ENCODE measurements at regions not wholly inside any gene's neighbourhood (a gene's known extent, or its start where the extent isn't known, plus 50 kb on each side); places are given as distances from the start of the nearest gene placed in this dataset.
"Not testable (repeated sequence)": the region's sequence is repeated elsewhere in the genome, so short reads cannot be mapped to it uniquely, and the experiment has no call there.

- DNase-seq: not testable (repeated sequence)
Observed at GRCh38 chr7:6939126-6939525, 113.1 kb upstream of the CCZ1B start.

GRCh38 chr7:6939896-6940295 lies 113.8 kb upstream of the CCZ1B start:
- not testable (repeated sequence) for DNase-seq

- not testable (repeated sequence) for DNase-seq
Observed at GRCh38 chr7:6946873-6947272, 120.8 kb upstream of the CCZ1B start.

- not testable (repeated sequence) for DNase-seq
Observed at GRCh38 chr7:6950231-6950630, 124.2 kb upstream of the CCZ1B start.

DNA sequence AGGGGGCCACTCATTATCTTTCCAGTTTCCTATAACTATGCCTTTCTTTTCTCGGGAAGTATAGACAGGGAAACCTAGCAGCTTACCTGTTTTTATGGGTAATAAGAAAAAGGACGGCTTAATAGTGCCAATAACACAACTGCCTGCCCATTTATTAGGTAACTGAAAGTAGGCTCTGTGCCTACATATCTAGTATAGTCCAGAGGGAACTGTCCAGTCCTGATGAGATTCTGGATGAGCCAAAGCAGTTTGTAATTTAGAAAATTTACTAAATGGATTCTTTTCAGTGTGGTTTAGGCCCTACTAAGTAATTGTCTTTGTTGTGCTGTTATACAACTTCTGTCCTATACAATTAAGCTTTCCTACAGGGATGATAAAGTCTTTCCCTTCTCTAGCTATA lies 125.5 kb upstream of the CCZ1B start:
- not testable (repeated sequence) for DNase-seq

- not testable (repeated sequence) for DNase-seq
Observed at GRCh38 chr7:6953138-6953797, 127.2 kb upstream of the CCZ1B start.

DNA sequence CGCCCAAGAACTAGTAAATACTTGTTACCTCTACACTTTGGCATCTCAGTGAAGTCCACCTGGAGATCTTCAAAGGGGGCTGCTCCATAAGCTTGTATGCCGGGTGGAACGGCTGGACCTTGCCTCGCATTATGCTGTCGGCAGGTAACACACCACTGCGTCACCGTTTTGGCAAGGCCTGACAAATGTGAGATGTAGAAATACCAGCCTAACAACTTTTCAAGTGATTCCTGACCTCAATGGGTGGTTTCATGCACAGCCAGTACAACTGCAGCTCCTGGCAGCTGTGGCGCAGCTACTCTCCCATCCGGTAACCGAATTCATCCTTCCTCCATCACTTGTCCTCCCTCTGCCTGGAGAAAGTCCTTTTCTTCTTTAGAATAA lies 127.7 kb upstream of the CCZ1B start:
- DNase-seq: not testable (repeated sequence)

- DNase-seq: not testable (repeated sequence)
Observed at GRCh38 chr7:6955385-6955784, 129.3 kb upstream of the CCZ1B start.

DNA sequence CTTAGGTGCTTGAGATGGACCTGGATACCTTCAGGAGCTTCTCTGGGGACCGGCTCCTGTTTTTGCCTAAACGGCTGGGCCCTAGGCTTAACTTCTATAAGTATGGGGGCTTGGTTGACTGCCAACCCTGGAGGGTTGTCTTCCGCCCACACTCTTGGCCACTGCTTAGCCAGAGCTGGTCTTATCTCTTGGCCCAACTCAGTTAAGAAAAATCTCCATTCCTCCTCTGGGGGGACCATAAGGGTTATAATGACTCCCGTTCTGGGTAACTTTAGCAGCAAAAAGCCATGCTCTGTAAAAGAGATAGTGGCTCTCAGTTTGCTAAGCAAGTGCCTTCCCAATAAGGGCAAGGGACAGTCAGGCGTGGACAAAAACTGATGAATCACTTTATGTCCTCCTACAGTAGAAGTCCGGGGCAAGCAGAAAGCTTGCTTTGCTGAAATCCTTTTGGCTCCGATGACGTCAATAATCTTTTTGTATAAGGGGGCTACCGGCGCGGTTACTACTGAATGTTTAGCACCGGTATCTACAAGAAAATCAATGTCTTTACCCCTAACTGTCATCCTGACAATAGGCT lies 130.0 kb upstream of the CCZ1B start:
- not testable (repeated sequence) for DNase-seq

- not testable (repeated sequence) for DNase-seq
Observed at GRCh38 chr7:6958371-6958770, 132.3 kb upstream of the CCZ1B start.

GRCh38 chr7:6959942-6960341 lies 133.9 kb upstream of the CCZ1B start:
- not testable (repeated sequence) for DNase-seq

GRCh38 chr7:6962871-6963270 lies 136.8 kb upstream of the CCZ1B start:
- DNase-seq: peak in 1 of 2 experiments; percentile 22

- peak in 1 of 2 experiments; percentile 57 for DNase-seq
Observed at GRCh38 chr7:6965051-6965450, 139.0 kb upstream of the CCZ1B start.

GRCh38 chr7:6970180-6970579 lies 144.1 kb upstream of the CCZ1B start:
- not testable (repeated sequence) for DNase-seq

GRCh38 chr7:6974876-6975275 lies 148.8 kb upstream of the CCZ1B start:
- DNase-seq: not testable (repeated sequence)

DNA sequence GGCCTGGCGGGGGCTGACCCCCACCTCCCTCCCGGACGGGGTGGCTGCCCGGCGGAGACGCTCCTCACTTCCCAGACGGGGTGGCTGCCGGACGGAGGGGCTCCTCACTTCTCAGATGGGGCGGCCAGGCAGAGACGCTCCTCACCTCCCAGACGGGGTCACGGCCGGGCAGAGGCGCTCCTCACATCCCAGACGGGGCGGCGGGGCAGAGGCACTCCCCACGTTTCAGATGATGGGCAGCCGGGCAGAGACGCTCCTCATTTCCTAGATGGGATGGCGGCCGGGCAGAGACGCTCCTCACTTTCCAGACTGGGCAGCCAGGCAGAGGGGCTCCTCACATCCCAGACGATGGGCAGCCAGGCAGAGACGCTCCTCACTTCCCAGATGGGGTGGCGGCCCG lies 149.3 kb upstream of the CCZ1B start:
- DNase-seq: not testable (repeated sequence)

DNA sequence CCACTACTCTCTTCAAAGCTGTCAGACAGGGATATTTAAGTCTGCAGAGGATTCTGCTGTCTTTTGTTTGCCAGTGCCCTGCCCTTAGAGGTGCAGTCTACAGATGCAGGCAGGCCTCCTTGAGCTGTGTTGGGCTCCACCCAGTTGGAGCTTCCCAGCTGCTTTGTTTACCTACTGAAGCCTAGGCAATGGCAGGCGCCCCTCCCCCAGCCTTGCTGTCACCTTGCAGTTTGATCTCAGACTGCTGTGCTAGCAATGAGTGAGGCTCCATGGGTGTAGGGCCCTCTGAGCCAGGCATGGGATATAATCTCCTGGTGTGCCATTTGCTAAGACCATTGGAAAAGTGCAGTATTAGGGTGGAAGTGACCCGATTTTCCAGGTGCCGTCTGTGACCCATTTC lies 151.3 kb upstream of the CCZ1B start:
- DNase-seq: not testable (repeated sequence)

GRCh38 chr7:6978326-6978725 lies 152.3 kb upstream of the CCZ1B start:
- DNase-seq: not testable (repeated sequence)

GRCh38 chr7:6979456-6979855 lies 153.4 kb upstream of the CCZ1B start:
- not testable (repeated sequence) for DNase-seq

GRCh38 chr7:6982375-6982774 lies 156.3 kb upstream of the CCZ1B start:
- DNase-seq: not testable (repeated sequence)

- DNase-seq: not testable (repeated sequence)
Observed at GRCh38 chr7:6986892-6987291, 160.8 kb upstream of the CCZ1B start.

DNA sequence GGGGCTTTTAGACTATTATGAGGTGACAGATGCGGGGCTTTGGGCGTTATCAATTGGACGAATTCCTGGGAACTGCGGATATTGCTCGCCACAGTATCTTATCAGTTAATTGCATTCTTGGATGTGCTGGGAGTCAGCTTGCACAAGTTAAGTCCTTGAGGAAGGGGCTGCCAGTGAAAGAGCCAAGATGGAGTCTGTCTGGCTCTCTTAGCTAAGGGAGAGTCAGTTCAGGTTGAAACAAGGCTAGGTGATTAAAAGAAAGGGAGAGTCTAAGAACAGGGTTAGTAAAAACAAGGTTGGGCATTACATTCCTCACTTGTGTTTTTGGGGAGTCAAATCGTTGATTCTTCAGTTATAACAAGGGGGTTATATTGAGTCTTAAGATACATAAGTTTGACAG lies 162.5 kb upstream of the CCZ1B start:
- not testable (repeated sequence) for DNase-seq

DNA sequence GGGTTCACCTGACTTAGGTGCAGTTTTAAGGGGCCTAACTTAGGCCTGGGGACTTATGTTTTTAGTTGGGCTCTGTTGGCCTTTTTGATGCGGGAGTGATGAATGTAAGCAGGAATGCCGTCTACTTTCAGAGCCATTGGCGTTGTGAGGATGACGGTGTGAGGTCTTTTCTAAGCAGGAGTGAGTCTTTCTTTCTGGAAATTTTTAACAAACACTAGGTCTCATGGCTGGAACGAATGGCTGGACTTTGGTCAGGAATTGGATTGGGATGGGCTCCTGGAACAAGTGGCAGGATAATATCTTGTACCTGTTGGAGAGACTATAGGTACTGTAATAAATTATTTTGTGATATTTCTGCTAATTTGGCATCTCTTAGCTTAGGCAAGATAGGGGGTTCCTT lies 163.9 kb upstream of the CCZ1B start:
- DNase-seq: not testable (repeated sequence)

GRCh38 chr7:6990426-6991152 lies 164.5 kb upstream of the CCZ1B start:
- not testable (repeated sequence) for DNase-seq
